Transverse colon (tissue), 4 donors: ENCODE measurements at regions not wholly inside any gene's neighbourhood (a gene's known extent, or its start where the extent isn't known, plus 50 kb on each side); places are given as distances from the start of the nearest gene placed in this dataset.

Experiments used
- DNase-seq: peaks from one replicate; pipeline ENCODE4 v3.0.0-alpha.2; 2019
- H3K27ac ChIP-seq, 4 donors: fragments of 200-600 bp; sonication (generic); 2 replicates each; pipeline ENCODE4 v1.5.1; 2016 to 2018; ENCODE audit warnings: inconsistent platforms in 4 of 4
- H3K27me3 ChIP-seq: fragments of 200-600 bp; sonication (generic); 2 replicates; pipeline ENCODE4 v1.5.1; 2017; ENCODE audit warnings: inconsistent platforms
- H3K36me3 ChIP-seq, 4 donors: fragments of 200-600 bp; sonication (generic); 2 replicates each; pipeline ENCODE4 v1.5.1; 2017 to 2019; ENCODE audit warnings: inconsistent platforms in 4 of 4
- H3K4me1 ChIP-seq, 4 donors: fragments of 200-600 bp; sonication (generic); 2 replicates each; pipeline ENCODE4 v1.5.1; 2017 to 2020; ENCODE audit warnings: inconsistent platforms in 4 of 4
- H3K4me3 ChIP-seq, 4 donors: fragments of 200-600 bp; sonication (generic); 1 replicate in 1 of 4; 2 replicates in 3 of 4; pipeline versions ENCODE4 v1.5.1 to v1.6.1; 2017 to 2019; ENCODE audit warnings: inconsistent platforms in 4 of 4
- H3K9me3 ChIP-seq, 2 donors: fragments of 200-600 bp; sonication (generic); 2 replicates each; pipeline ENCODE4 v1.5.1; 2017 to 2019; ENCODE audit warnings: inconsistent platforms in 2 of 2
- CTCF ChIP-seq, 5 experiments: fragments of 200-600 bp in 3 of 5; fragments of 450-650 bp in 2 of 5; sonication (generic) in 3 of 5; IDR thresholded peaks; 1 replicate in 2 of 5; 2 replicates in 3 of 5; pipeline ENCODE4 v1.5.1; 2016 to 2017; ENCODE audit warnings: antibody characterized with exemption in 5 of 5, inconsistent platforms in 3 of 5, mild to moderate bottlenecking in 2 of 5, moderate library complexity in 1 of 5
- EP300 ChIP-seq: sonication (generic); formaldehyde crosslinking; IDR thresholded peaks from one replicate; pipeline ENCODE4 v1.6.1; 2017; ENCODE audit warnings: antibody characterized with exemption, low read depth
- POLR2A ChIP-seq: fragments of 450-650 bp; IDR thresholded peaks from one replicate; pipeline ENCODE4 v1.6.1; 2016; ENCODE audit warnings: antibody characterized with exemption, mild to moderate bottlenecking, moderate library complexity
- POLR2AphosphoS5 ChIP-seq, 3 donors: sonication (generic); formaldehyde crosslinking; IDR thresholded peaks; one replicate each; pipeline ENCODE4 v1.6.1; 2016; ENCODE audit warnings: antibody characterized with exemption in 3 of 3
- WGBS, 2 donors: methylation state at CpG; one replicate each; pipeline ENCODE4 v1.1.5; 2018; ENCODE audit warnings: low coverage in 1 of 2; 5-methylcytosine and 5-hydroxymethylcytosine counted together
- in situ Hi-C, 4 donors: fragments of 200-750 bp; cut with MboI; loops; one replicate each; pipeline versions ENCODE4 v1.15.0 to v1.15.1; 2017; ENCODE audit warnings: low sequenced_read_pairs in 3 of 4, low pct_ligation_motif_present in 1 of 4, low pct_unique_long_range_greater_than_20kb in 1 of 4
- intact Hi-C: fragments of 100-400 bp; cut with DNase I; formaldehyde crosslinking; loops from one replicate; pipeline ENCODE4 v1.15.1; 2023; ENCODE audit warnings: low total_unique reads

DNA sequence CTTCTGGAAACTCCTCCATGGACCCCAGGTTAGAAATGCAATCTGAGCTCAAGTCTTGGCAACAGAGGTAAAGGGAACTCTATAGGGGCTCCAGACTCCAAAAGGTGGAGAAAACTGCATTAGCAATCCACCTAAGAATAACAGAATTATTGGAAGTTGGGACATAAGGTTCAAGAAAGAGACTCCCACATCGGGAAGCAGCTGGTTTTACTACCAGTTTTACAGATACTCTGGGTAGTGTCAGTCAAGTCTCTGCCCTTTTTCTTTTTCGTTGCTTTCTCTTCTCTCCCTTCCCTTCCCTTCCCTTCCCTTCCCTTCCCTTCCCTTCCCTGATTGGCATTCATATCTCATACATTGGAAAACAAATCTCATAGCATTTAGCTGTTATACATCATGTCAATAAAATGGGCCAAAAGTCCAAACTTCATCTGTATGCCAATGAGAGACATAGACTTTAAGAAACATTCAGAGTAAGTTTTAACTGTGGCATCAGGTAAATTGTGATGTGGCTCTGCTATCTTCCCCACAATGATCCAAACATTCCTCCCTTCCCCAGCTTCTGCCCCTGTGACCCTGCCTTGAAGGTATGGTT, 166.7 kb downstream of the KCNE4 start:
- Histone ChIP-seq H3K4me3 (no peak overlapping the region), H3K4me1 (no peaks in the 10 kb centered on the region), H3K27ac (no peak overlapping the region), H3K9me3 (no peaks in the 10 kb centered on the region), H3K27me3 (no peaks in the 10 kb centered on the region), H3K36me3 (no peaks in the 10 kb centered on the region)
- intact Hi-C loops: no loop called here
- DNase-seq: no peak
- in situ Hi-C loops: no loop called here
- 52 to 59% methylated on average over 2 of the region's 2 CpGs for WGBS, 2 donors
- TF ChIP-seq POLR2AphosphoS5 (IDR thresholded peaks at IDR 0.05): no peak
- no peak for TF ChIP-seq CTCF (IDR thresholded peaks at IDR 0.05)
- no peak for TF ChIP-seq EP300
- no peak for TF ChIP-seq POLR2A

- Histone ChIP-seq H3K27ac (no peak overlapping the region), H3K36me3 (no peaks in the 10 kb centered on the region), H3K27me3 (no peaks in the 10 kb centered on the region), H3K9me3 (no peaks in the 10 kb centered on the region), H3K4me1 (no peaks in the 10 kb centered on the region), H3K4me3 (no peak overlapping the region)
- WGBS, 2 donors: 75 to 81% methylated on average over 8 to 9 of the region's 9 CpGs
- in situ Hi-C loops (no loop called here), intact Hi-C loops (no loop called here)
- no peak for DNase-seq
- TF ChIP-seq EP300: no peak
Observed at GRCh38 chr2:223219872-223220657, 168.1 kb downstream of the KCNE4 start.

GRCh38 chr2:223220658-223220925, 168.6 kb downstream of the KCNE4 start:
- Histone ChIP-seq H3K36me3 (no peaks in the 10 kb centered on the region), H3K4me1 (no peaks in the 10 kb centered on the region), H3K4me3 (no peak overlapping the region), H3K27me3 (no peaks in the 10 kb centered on the region), H3K9me3 (no peaks in the 10 kb centered on the region), H3K27ac (no peak overlapping the region)
- no peak for DNase-seq
- intact Hi-C loops (no loop called here), in situ Hi-C loops (no loop called here)
- 33% methylated on average over 1 of the region's 1 CpG for WGBS, 2 donors
- TF ChIP-seq POLR2A (no peak), POLR2AphosphoS5 (IDR thresholded peaks at IDR 0.05) (no peak), CTCF (IDR thresholded peaks at IDR 0.05) (no peak), EP300 (no peak)

GRCh38 chr2:223221139-223221835, 169.3 kb downstream of the KCNE4 start:
- Histone ChIP-seq H3K4me3 (no peak overlapping the region), H3K9me3 (no peaks in the 10 kb centered on the region), H3K36me3 (no peaks in the 10 kb centered on the region), H3K27me3 (no peaks in the 10 kb centered on the region), H3K27ac (no peak overlapping the region), H3K4me1 (no peaks in the 10 kb centered on the region)
- TF ChIP-seq POLR2AphosphoS5 (IDR thresholded peaks at IDR 0.05) (no peak), CTCF (IDR thresholded peaks at IDR 0.05) (no peak), EP300 (no peak), POLR2A (no peak)
- 66 to 72% methylated on average over 4 of the region's 4 CpGs for WGBS, 2 donors
- DNase-seq: no peak
- intact Hi-C loops: no loop called here
- in situ Hi-C loops: no loop called here
